Caco-2 (cell line): ENCODE measurements at regions not wholly inside any gene's neighbourhood (a gene's known extent, or its start where the extent isn't known, plus 50 kb on each side); places are given as distances from the start of the nearest gene placed in this dataset.
"Not testable (repeated sequence)": the region's sequence is repeated elsewhere in the genome, so short reads cannot be mapped to it uniquely, and the experiment has no call there.

Experiments
- BruUV-seq: library from RNA; stranded (reverse); fragments of 400-500 nt; replicated peaks from 2 replicates; lab custom pipeline; 2021; lab: Mats Ljungman, UMichigan
- CTCF ChIA-PET: fragments of 300-600 bp; sonication (Branson Sonifier 250); formaldehyde crosslinking; loops from one replicate; lab custom pipeline; 2022; ENCODE audit warnings: antibody characterized with exemption; lab: Charles Lee
- POLR2A ChIA-PET: fragments of 300-600 bp; sonication (Branson Sonifier 250); formaldehyde crosslinking; loops from one replicate; lab custom pipeline; 2022; ENCODE audit warnings: antibody characterized with exemption; lab: Charles Lee
- DNase-seq, 2 experiments: peaks; one replicate each; pipeline versions ENCODE4 v3.0.0 to v3.0.0-alpha.2; 2020 to 2022
- H3K27me3 ChIP-seq: replicated peaks from 2 replicates; pipeline ENCODE4 v1.6.0; 2011; ENCODE audit warnings: low read length; ENCODE audit not compliant: control insufficient read depth, insufficient read depth
- H3K36me3 ChIP-seq: 2 replicates; pipeline ENCODE4 v1.5.1; 2011; ENCODE audit warnings: low read length; ENCODE audit not compliant: control insufficient read depth, insufficient read depth
- H3K4me1 ChIP-seq: fragments of 250-450 bp; sonication (Bioruptor Pico); 2 replicates; pipeline ENCODE4 v1.5.1; 2020; ENCODE audit warnings: mild to moderate bottlenecking
- H3K4me3 ChIP-seq: 2 replicates; pipeline ENCODE4 v1.5.1; 2011; ENCODE audit warnings: low read depth, mild to moderate bottlenecking, control low read depth, low read length
- H3K9me3 ChIP-seq: fragments of 250-450 bp; sonication (Bioruptor Pico); 2 replicates; pipeline ENCODE4 v1.5.1; 2020; ENCODE audit warnings: mild to moderate bottlenecking, moderate library complexity
- H3K27ac Mint-ChIP-seq: one replicate; pipeline ENCODE4 v1.8.0; 2022; ENCODE audit warnings: mixed read lengths; ENCODE audit not compliant: unreplicated experiment
- H3K27me3 Mint-ChIP-seq: one replicate; pipeline ENCODE4 v1.8.0; 2022; ENCODE audit warnings: mixed read lengths; ENCODE audit not compliant: insufficient read depth, unreplicated experiment
- H3K36me3 Mint-ChIP-seq: one replicate; pipeline ENCODE4 v1.8.0; 2022; ENCODE audit warnings: mild to moderate bottlenecking, mixed read lengths; ENCODE audit not compliant: insufficient read depth, unreplicated experiment
- H3K4me1 Mint-ChIP-seq: one replicate; pipeline ENCODE4 v1.8.0; 2022; ENCODE audit warnings: low read depth, mixed read lengths; ENCODE audit not compliant: unreplicated experiment
- H3K4me3 Mint-ChIP-seq: one replicate; pipeline ENCODE4 v1.8.0; 2022; ENCODE audit warnings: mild to moderate bottlenecking, moderate library complexity, mixed read lengths; ENCODE audit not compliant: unreplicated experiment
- H3K9me3 Mint-ChIP-seq: one replicate; pipeline ENCODE4 v1.8.0; 2022; ENCODE audit warnings: mixed read lengths; ENCODE audit not compliant: unreplicated experiment
- intact Hi-C: fragments of 100-400 bp; cut with micrococcal nuclease; formaldehyde crosslinking; loops from one replicate; pipeline ENCODE4 v1.10.0; 2022; ENCODE audit not compliant: unreplicated experiment
- TF ChIP-seq, protein P1 (sequence below), 2 experiments: fragments of 200-600 bp in 1 of 2; IDR thresholded peaks; 1 replicate in 1 of 2; 2 replicates in 1 of 2; pipeline versions ENCODE4 v1.5.1 to v1.8.0; 2011 to 2022; ENCODE audit warnings: antibody characterized with exemption in 1 of 2, control low read depth in 1 of 2, inconsistent platforms in 1 of 2, low read depth in 1 of 2, low read length in 1 of 2, mild to moderate bottlenecking in 1 of 2, moderate library complexity in 1 of 2; ENCODE audit not compliant: insufficient read depth in 1 of 2, severe bottlenecking in 1 of 2, unreplicated experiment in 1 of 2

DNA sequence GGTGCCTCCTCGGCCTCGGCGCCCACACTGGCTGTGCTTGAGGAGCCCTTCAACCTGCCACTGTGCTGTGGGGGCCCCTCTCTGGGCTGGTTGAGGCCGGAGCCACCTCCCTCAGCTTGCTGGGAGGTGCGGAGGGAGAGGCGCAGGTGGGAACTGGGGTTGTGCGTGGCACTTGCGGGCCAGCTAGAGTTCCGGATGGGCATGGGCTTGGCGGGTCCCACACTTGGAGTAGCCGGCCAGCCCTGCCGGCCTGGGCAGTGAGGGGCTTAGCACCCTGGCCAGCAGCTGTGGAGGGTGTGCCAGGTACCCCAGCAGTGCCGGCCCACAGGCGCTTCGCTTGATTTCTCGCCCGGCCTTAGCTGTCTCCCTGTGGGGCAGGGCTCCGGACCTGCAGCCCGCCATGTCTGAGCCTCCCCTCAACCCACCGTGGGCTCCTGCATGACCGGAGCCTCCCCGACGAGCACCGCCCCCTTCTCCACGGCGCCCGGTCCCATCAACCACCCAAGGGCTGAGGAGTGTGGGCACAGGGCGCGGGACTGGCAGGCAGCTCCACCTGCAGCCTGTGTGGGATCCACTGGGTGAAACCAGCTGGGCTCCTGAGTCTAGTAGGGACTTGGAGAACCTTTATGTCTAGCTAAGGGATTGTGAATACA is 723.8 kb downstream of the DIAPH3 start:
- TF ChIP-seq, protein P1, sequence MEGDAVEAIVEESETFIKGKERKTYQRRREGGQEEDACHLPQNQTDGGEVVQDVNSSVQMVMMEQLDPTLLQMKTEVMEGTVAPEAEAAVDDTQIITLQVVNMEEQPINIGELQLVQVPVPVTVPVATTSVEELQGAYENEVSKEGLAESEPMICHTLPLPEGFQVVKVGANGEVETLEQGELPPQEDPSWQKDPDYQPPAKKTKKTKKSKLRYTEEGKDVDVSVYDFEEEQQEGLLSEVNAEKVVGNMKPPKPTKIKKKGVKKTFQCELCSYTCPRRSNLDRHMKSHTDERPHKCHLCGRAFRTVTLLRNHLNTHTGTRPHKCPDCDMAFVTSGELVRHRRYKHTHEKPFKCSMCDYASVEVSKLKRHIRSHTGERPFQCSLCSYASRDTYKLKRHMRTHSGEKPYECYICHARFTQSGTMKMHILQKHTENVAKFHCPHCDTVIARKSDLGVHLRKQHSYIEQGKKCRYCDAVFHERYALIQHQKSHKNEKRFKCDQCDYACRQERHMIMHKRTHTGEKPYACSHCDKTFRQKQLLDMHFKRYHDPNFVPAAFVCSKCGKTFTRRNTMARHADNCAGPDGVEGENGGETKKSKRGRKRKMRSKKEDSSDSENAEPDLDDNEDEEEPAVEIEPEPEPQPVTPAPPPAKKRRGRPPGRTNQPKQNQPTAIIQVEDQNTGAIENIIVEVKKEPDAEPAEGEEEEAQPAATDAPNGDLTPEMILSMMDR (IDR thresholded peaks at IDR 0.05; ENCODE audit: insufficient read depth in 1 of 2, low read depth in 1 of 2, low read length in 1 of 2, severe bottlenecking in 1 of 2, unreplicated experiment in 1 of 2), result no peak
- POLR2A ChIA-PET, result no interaction called here
- H3K9me3 Mint-ChIP-seq, result peaks cover 10% of the 10 kb centered on the region
- Histone ChIP-seq H3K27me3 (no peaks in the 10 kb centered on the region), H3K4me3 (no peak overlapping the region), H3K36me3 (no peaks in the 10 kb centered on the region), H3K4me1 (no peaks in the 10 kb centered on the region), H3K9me3 (no peaks in the 10 kb centered on the region)
- CTCF ChIA-PET, result no interaction called here
- no peak for DNase-seq
- no peaks in the 10 kb centered on the region for H3K27me3 Mint-ChIP-seq
- H3K36me3 Mint-ChIP-seq, result no peaks in the 10 kb centered on the region
- BruUV-seq, result no TSS peak
- H3K27ac Mint-ChIP-seq, result no peak overlapping the region
- H3K4me1 Mint-ChIP-seq, result no peaks in the 10 kb centered on the region
- no peak overlapping the region for H3K4me3 Mint-ChIP-seq
- intact Hi-C loops, result no loop called here

DNA sequence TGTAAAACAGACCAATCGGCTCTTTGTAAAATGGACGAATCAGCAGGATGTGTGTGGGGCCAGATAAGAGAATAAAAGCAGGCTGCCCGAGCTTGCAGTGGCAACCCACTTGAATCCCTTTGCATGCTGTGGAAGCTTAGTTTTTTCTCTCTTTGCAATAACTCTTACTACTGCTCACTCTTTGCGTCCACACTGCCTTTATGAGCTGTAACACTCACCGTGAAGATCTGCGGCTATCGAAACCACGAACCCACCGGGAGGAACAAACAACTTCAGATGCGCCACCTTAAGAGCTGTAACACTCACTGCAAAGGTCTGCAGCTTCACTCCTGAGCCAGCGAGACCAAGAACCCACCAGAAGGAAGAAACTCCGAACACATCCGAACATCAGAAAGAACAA is 722.7 kb downstream of the DIAPH3 start:
- H3K27me3 Mint-ChIP-seq, H3K27me3 ChIP-seq, H3K27ac Mint-ChIP-seq, H3K9me3 ChIP-seq, H3K36me3 ChIP-seq, H3K4me1 ChIP-seq, H3K4me3 Mint-ChIP-seq, H3K4me3 ChIP-seq, BruUV-seq, CTCF ChIA-PET, H3K4me1 Mint-ChIP-seq, intact Hi-C loops, H3K9me3 Mint-ChIP-seq, DNase-seq, H3K36me3 Mint-ChIP-seq: not testable (repeated sequence)
- POLR2A ChIA-PET, result interaction anchor here (0.6 kb wide), 1 partner anchor 169 kb away, joined by 3 read pairs; no protein-coding TSS in a partner anchor

DNA sequence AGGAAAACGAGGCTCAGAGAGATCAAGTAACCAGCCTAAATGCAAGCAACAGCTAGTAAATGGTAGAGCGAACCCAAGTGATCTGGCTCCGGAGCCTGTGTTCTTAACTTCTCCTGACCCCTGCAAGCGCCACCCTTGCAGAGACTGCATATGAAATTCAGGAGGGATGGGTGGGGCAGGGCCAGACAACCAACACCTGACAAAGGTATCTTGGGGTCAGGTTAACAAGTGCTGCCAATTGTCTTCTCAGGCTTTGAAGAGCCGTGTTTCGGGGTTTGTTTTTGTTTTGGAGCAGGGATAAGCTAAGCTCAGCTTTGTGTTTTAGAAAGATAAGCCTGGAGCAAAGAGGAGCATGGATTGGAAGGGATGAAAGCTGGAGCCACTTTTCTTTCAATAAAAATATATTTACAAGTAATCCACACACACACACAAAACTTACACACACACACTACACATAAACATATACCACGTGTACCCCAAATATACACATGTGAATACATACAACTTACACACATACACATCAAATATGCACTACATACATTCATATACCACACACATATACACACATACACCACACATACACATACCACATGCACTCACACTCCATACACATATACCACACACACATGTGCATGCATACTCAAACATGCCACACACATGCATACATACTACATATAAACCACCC is 722.0 kb downstream of the DIAPH3 start:
- Histone ChIP-seq H3K4me3 (no peak overlapping the region), H3K4me1 (no peaks in the 10 kb centered on the region; the same call in 1 of the 2 replicates), H3K36me3 (no peaks in the 10 kb centered on the region), H3K27me3 (no peaks in the 10 kb centered on the region), H3K9me3 (no peaks in the 10 kb centered on the region)
- no peaks in the 10 kb centered on the region for H3K36me3 Mint-ChIP-seq
- H3K27me3 Mint-ChIP-seq, result no peaks in the 10 kb centered on the region
- BruUV-seq, result no TSS peak
- peaks cover 2% of the 10 kb centered on the region for H3K9me3 Mint-ChIP-seq
- intact Hi-C loops, result no loop called here
- no peak overlapping the region for H3K27ac Mint-ChIP-seq
- TF ChIP-seq, protein P1 (IDR thresholded peaks at IDR 0.05; ENCODE audit: insufficient read depth in 1 of 2, low read depth in 1 of 2, low read length in 1 of 2, severe bottlenecking in 1 of 2, unreplicated experiment in 1 of 2), result no peak
- no peak for DNase-seq
- POLR2A ChIA-PET, result interaction anchor here (0.6 kb wide), 1 partner anchor 168 kb away, joined by 3 read pairs; no protein-coding TSS in a partner anchor
- no peak overlapping the region for H3K4me3 Mint-ChIP-seq
- CTCF ChIA-PET, result no interaction called here
- no peaks in the 10 kb centered on the region for H3K4me1 Mint-ChIP-seq
